Hepatocyte (in vitro differentiated cells): ENCODE measurements at regions not wholly inside any gene's neighbourhood (a gene's known extent, or its start where the extent isn't known, plus 50 kb on each side); places are given as distances from the start of the nearest gene placed in this dataset.

Source experiments
- DNase-seq: peaks from one replicate; pipeline ENCODE4 v3.0.0-alpha.2; 2016; ENCODE audit warnings: low spot score
- H2AFZ ChIP-seq: fragments of 200-600 bp; sonication (generic); 2 replicates; pipeline ENCODE4 v1.6.0; 2016; ENCODE audit warnings: antibody characterized with exemption, mild to moderate bottlenecking
- H3K27ac ChIP-seq: fragments of 200-600 bp; sonication (generic); 2 replicates; pipeline ENCODE4 v1.5.1; 2016; ENCODE audit warnings: mild to moderate bottlenecking
- H3K27me3 ChIP-seq: fragments of 200-600 bp; sonication (generic); 2 replicates; pipeline ENCODE4 v1.6.1; 2016
- H3K36me3 ChIP-seq: fragments of 200-600 bp; sonication (generic); replicated peaks from 2 replicates; pipeline ENCODE4 v1.5.1; 2016; ENCODE audit warnings: low read depth; ENCODE audit not compliant: insufficient read depth
- H3K4me1 ChIP-seq: fragments of 200-600 bp; sonication (generic); 2 replicates; pipeline ENCODE4 v1.5.1; 2016; ENCODE audit warnings: mild to moderate bottlenecking, moderate library complexity; ENCODE audit not compliant: insufficient read depth
- H3K4me2 ChIP-seq: fragments of 200-600 bp; sonication (generic); 2 replicates; pipeline ENCODE4 v1.6.0; 2016
- H3K4me3 ChIP-seq: fragments of 200-600 bp; sonication (generic); 2 replicates; pipeline ENCODE4 v1.5.1; 2016; ENCODE audit warnings: mild to moderate bottlenecking
- H3K79me2 ChIP-seq: fragments of 200-600 bp; sonication (generic); 2 replicates; pipeline ENCODE4 v1.6.0; 2017; ENCODE audit warnings: mild to moderate bottlenecking
- H3K9me2 ChIP-seq: fragments of 200-600 bp; sonication (generic); replicated peaks from 2 replicates; pipeline ENCODE4 v1.6.0; 2017; ENCODE audit warnings: mild to moderate bottlenecking; ENCODE audit not compliant: insufficient read depth
- H3K9me3 ChIP-seq: fragments of 200-600 bp; sonication (generic); 2 replicates; pipeline ENCODE4 v1.5.1; 2016; ENCODE audit warnings: low read depth, mild to moderate bottlenecking
- H4K20me1 ChIP-seq: fragments of 200-600 bp; sonication (generic); 2 replicates; pipeline ENCODE4 v1.6.0; 2016; ENCODE audit warnings: mild to moderate bottlenecking; ENCODE audit not compliant: insufficient read depth, poor library complexity, severe bottlenecking
- EZH2 ChIP-seq: fragments of 200-600 bp; sonication (generic); IDR thresholded peaks from 2 replicates; pipeline ENCODE4 v1.6.1; 2016; ENCODE audit warnings: antibody characterized with exemption, mild to moderate bottlenecking, borderline replicate concordance
- EZH2phosphoT487 ChIP-seq: fragments of 200-600 bp; sonication (generic); IDR thresholded peaks from one replicate; pipeline ENCODE4 v1.6.1; 2018; ENCODE audit warnings: antibody characterized with exemption, mild to moderate bottlenecking, low read depth, moderate library complexity; ENCODE audit not compliant: unreplicated experiment, severe bottlenecking
- WGBS: methylation state at CpG from one replicate; pipeline ENCODE4 v1.1.6; 2016; ENCODE audit warnings: low lambda C conversion rate; ENCODE audit errors: missing lambda C conversion rate; 5-methylcytosine and 5-hydroxymethylcytosine counted together
- TF ChIP-seq, protein P1 (sequence below): fragments of 200-600 bp; sonication (generic); IDR thresholded peaks from 2 replicates; pipeline ENCODE4 v1.5.1; 2016; ENCODE audit warnings: antibody characterized with exemption, mild to moderate bottlenecking; ENCODE audit not compliant: poor library complexity

DNA sequence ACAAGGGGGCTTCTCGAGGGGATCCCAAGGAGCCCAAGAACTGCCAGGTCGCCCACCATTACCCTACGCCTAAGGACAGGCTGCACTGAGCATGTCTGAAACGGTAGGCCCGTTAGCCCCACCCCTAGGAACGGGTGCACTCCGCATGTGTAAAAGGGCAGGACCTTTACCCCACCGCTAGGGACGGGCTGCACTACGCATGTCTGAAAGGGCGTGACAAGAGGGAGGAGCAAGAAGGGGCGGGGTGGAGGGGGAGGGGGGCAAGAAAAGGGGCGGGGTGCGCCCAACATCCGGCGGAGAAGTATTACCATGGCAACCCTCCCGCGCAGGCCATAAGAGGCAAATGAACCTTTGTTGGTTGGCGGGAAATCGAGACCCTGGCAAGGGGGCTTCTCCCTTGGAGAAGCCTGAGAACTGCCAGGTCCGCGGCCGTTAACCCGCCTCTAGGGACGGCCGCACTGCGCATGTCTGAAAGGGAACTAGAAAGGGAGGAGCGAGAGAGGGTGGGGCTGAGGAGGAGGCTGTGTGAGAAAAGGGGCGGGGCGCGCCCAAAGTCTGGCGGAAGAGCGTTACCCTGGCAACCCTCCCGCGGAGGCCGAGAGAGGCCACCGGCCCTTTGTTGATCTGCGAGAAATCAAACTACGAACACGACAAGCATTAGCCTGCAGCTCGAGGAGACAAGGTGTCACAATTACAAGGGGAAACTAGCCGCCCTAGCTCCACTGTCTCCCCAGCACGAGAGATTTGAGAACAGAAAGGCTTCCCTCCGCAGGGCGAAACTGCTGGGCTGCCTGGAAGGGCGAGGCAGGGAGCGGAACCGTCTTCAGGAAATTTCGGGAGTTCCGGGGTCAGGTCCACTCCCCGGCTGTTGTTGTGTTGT, 2046.8 kb downstream of the TP53TG3F start:
- no peak overlapping the region for H3K4me3 ChIP-seq
- H2AFZ ChIP-seq, result no peak overlapping the region
- H3K79me2 ChIP-seq, result no peaks in the 10 kb centered on the region
- no peaks in the 10 kb centered on the region for H3K36me3 ChIP-seq
- no peaks in the 10 kb centered on the region for H3K4me1 ChIP-seq
- no peaks in the 10 kb centered on the region for H3K27me3 ChIP-seq
- no peaks in the 10 kb centered on the region for H4K20me1 ChIP-seq
- no peaks in the 10 kb centered on the region for H3K9me2 ChIP-seq
- TF ChIP-seq EZH2phosphoT487, result no peak
- TF ChIP-seq, protein P1, sequence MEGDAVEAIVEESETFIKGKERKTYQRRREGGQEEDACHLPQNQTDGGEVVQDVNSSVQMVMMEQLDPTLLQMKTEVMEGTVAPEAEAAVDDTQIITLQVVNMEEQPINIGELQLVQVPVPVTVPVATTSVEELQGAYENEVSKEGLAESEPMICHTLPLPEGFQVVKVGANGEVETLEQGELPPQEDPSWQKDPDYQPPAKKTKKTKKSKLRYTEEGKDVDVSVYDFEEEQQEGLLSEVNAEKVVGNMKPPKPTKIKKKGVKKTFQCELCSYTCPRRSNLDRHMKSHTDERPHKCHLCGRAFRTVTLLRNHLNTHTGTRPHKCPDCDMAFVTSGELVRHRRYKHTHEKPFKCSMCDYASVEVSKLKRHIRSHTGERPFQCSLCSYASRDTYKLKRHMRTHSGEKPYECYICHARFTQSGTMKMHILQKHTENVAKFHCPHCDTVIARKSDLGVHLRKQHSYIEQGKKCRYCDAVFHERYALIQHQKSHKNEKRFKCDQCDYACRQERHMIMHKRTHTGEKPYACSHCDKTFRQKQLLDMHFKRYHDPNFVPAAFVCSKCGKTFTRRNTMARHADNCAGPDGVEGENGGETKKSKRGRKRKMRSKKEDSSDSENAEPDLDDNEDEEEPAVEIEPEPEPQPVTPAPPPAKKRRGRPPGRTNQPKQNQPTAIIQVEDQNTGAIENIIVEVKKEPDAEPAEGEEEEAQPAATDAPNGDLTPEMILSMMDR, result no peak
- no peak for TF ChIP-seq EZH2
- 88% methylated on average over 36 of the region's 51 CpGs for WGBS
- H3K9me3 ChIP-seq, result no peaks in the 10 kb centered on the region
- H3K4me2 ChIP-seq, result no peak overlapping the region
- H3K27ac ChIP-seq, result no peak overlapping the region
- no peak for DNase-seq

DNA sequence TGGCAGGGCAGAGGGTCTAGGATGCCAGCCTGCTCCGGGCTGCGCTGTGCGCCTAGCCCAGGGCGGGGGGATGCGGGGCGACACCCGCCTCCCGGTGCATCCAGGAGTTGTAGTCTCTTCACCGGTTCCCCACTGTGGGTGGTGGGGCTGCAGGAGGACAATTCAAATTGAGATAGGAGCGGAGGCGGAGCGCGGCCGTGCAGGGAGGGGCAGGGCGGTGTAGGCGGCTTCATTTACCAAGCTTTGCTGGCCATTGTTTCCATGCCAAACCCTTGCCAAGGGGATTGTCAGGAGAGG, 2047.4 kb downstream of the TP53TG3F start:
- Histone ChIP-seq H3K4me1 (no peaks in the 10 kb centered on the region), H2AFZ (no peak overlapping the region), H4K20me1 (no peaks in the 10 kb centered on the region), H3K9me2 (no peaks in the 10 kb centered on the region), H3K4me2 (no peak overlapping the region), H3K27ac (no peak overlapping the region), H3K79me2 (no peaks in the 10 kb centered on the region), H3K4me3 (no peak overlapping the region), H3K9me3 (no peaks in the 10 kb centered on the region), H3K27me3 (no peaks in the 10 kb centered on the region), H3K36me3 (no peaks in the 10 kb centered on the region)
- no peak for DNase-seq
- TF ChIP-seq EZH2phosphoT487, result no peak
- TF ChIP-seq, protein P1, result no peak
- TF ChIP-seq EZH2, result no peak
- WGBS, result 99% methylated on average over 14 of the region's 16 CpGs

DNA sequence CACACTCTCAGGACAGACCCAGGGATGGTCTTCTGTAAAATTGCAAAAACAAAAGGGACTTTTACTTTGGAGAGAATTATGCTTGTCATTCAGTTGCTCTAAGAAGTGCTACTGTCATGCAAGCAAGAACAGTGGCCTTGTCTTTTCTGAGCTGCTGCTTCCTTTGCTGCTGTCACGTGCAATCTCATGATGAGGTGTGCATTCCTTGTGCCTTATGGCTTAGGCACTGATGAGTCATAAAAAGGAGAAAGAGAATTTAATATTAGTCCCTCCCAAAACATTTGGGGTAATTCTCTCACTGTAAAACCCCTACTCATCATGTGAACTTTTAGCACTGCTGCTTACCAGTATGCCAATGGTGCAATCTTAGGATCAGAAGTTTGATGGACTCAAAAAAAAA, 2051.3 kb downstream of the TP53TG3F start:
- Histone ChIP-seq H3K4me3 (no peak overlapping the region), H4K20me1 (no peaks in the 10 kb centered on the region), H3K27ac (no peak overlapping the region), H3K27me3 (no peaks in the 10 kb centered on the region), H3K9me2 (no peaks in the 10 kb centered on the region), H3K79me2 (no peaks in the 10 kb centered on the region), H3K36me3 (no peaks in the 10 kb centered on the region), H2AFZ (no peak overlapping the region), H3K9me3 (no peaks in the 10 kb centered on the region), H3K4me2 (no peak overlapping the region), H3K4me1 (no peaks in the 10 kb centered on the region)
- TF ChIP-seq, protein P1, result no peak
- TF ChIP-seq EZH2phosphoT487 (no peak), EZH2 (no peak)
- no peak for DNase-seq
- 20% methylated on average over 1 of the region's 1 CpG for WGBS
